Tibial nerve (tissue), 4 donors: ENCODE measurements at regions not wholly inside any gene's neighbourhood (a gene's known extent, or its start where the extent isn't known, plus 50 kb on each side); places are given as distances from the start of the nearest gene placed in this dataset.

ENCODE experiments used
- DNase-seq, 2 donors: peaks; one replicate each; pipeline ENCODE4 v3.0.0-alpha.2; 2019; ENCODE audit warnings: low spot score in 2 of 2
- H3K27ac ChIP-seq, 4 donors: fragments of 200-600 bp; sonication (generic) in 3 of 4; one replicate each; pipeline ENCODE4 v1.5.1; 2017 to 2019; ENCODE audit warnings: mild to moderate bottlenecking in 1 of 4
- H3K27me3 ChIP-seq, 2 donors: fragments of 200-600 bp; sonication (generic) in 1 of 2; one replicate each; pipeline versions ENCODE4 v1.5.1 to v1.6.0; 2017 to 2019
- H3K36me3 ChIP-seq, 3 donors: fragments of 200-600 bp; sonication (generic); one replicate each; pipeline ENCODE4 v1.5.1; 2018 to 2019
- H3K4me1 ChIP-seq, 4 donors: fragments of 200-600 bp; sonication (generic) in 3 of 4; one replicate each; pipeline ENCODE4 v1.5.1; 2017 to 2019
- H3K4me3 ChIP-seq, 4 donors: fragments of 200-600 bp; sonication (generic) in 3 of 4; one replicate each; pipeline ENCODE4 v1.5.1; 2017 to 2019; ENCODE audit warnings: mild to moderate bottlenecking in 1 of 4, moderate library complexity in 1 of 4
- H3K9me3 ChIP-seq, 4 donors: fragments of 200-600 bp; sonication (generic) in 3 of 4; one replicate each; pipeline ENCODE4 v1.5.1; 2017 to 2019
- EP300 ChIP-seq, 2 donors: sonication (generic); formaldehyde crosslinking; IDR thresholded peaks; one replicate each; pipeline ENCODE4 v1.6.1; 2017; ENCODE audit warnings: antibody characterized with exemption in 2 of 2, mild to moderate bottlenecking in 1 of 2
- POLR2A ChIP-seq, 2 donors: fragments of 450-650 bp; IDR thresholded peaks; one replicate each; pipeline ENCODE4 v1.6.1; 2017; ENCODE audit warnings: antibody characterized with exemption in 2 of 2, mild to moderate bottlenecking in 2 of 2, moderate library complexity in 2 of 2
- WGBS, 2 donors: methylation state at CpG; one replicate each; pipeline ENCODE4 v1.1.5; 2018; 5-methylcytosine and 5-hydroxymethylcytosine counted together
- TF ChIP-seq, protein P1 (sequence below), 5 experiments: fragments of 200-600 bp in 3 of 5; fragments of 450-650 bp in 2 of 5; sonication (generic) in 3 of 5; IDR thresholded peaks; one replicate each; pipeline ENCODE4 v1.5.1; 2016 to 2019; ENCODE audit warnings: antibody characterized with exemption in 5 of 5, mild to moderate bottlenecking in 3 of 5, moderate library complexity in 2 of 5

DNA sequence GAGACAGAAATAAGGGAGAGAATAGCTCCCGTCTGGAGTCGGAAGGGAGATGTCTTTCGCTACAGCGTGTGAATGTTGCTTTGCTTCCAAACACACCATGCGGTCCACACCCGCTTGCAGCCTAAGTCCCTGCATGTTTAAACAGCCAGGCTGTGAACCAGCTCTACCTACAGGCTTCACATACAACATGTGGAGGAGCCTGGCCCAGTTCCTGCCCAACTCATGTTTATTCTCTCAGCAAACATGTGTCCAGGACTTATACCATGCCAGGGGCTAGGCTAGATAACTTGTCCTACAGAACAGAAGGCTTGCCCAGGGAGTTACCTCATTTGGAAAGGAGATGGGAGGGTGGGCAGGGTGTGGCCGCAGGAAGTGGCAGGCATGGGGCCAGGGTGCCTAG, 181.5 kb downstream of the FOXO1 start:
- peaks cover 0 to 23% (median 14%) of the 10 kb centered on the region in 4 donors for H3K4me1 ChIP-seq
- no peak overlapping the region for H3K27ac ChIP-seq
- no peaks in the 10 kb centered on the region for H3K27me3 ChIP-seq
- TF ChIP-seq POLR2A (IDR thresholded peaks at IDR 0.05) (no peak), EP300 (IDR thresholded peaks at IDR 0.05) (no peak)
- TF ChIP-seq, protein P1, sequence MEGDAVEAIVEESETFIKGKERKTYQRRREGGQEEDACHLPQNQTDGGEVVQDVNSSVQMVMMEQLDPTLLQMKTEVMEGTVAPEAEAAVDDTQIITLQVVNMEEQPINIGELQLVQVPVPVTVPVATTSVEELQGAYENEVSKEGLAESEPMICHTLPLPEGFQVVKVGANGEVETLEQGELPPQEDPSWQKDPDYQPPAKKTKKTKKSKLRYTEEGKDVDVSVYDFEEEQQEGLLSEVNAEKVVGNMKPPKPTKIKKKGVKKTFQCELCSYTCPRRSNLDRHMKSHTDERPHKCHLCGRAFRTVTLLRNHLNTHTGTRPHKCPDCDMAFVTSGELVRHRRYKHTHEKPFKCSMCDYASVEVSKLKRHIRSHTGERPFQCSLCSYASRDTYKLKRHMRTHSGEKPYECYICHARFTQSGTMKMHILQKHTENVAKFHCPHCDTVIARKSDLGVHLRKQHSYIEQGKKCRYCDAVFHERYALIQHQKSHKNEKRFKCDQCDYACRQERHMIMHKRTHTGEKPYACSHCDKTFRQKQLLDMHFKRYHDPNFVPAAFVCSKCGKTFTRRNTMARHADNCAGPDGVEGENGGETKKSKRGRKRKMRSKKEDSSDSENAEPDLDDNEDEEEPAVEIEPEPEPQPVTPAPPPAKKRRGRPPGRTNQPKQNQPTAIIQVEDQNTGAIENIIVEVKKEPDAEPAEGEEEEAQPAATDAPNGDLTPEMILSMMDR (IDR thresholded peaks at IDR 0.05) = no peak
- no peak overlapping the region for H3K4me3 ChIP-seq
- WGBS, 2 donors = 86 to 88% methylated on average over 7 of the region's 7 CpGs
- no peak for DNase-seq
- no peaks in the 10 kb centered on the region for H3K36me3 ChIP-seq
- H3K9me3 ChIP-seq = no peaks in the 10 kb centered on the region

DNA sequence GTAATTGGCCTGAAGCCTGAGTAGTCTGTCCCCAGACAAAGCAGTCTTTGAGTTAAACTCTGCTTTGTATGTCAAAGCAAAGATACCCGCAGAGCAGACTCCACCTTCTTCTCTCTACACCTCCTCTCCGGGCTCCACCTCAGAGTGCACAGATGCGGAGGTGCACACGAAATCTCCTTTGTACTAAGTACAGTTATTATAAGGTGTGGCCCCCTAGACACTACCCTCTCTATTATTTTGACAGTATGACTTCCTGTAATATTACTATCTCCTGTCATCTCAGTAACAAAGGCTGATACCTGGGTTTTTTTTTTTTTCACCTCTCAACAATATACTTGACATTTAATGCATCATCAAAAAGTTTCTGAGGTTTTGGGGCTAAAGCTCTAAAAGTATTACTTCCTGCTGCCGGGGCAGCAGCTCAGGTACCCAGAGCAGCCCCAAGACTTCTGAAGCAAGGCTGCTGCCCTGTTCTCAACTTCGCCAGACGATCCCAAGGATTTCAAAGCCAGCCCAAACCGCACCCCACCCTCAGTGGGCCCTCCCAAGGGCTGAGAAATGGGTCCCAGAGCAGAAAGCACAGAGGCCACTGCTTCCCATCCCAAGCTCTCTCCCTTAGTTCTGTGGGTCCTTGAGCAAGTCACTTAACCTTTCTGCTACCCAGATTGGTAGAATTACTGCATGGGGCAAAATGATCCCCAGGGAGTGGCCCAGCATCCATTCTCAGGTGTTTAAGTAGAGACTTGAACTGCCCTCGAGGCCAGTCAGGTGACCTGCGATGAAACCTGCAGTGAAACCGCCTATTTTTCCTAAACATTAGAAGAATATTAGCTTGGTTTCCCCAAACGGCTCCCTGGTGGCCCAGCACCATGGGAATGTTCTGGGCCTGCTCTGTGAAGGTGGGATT, 180.6 kb downstream of the FOXO1 start:
- Histone ChIP-seq H3K27ac (no peak overlapping the region), H3K9me3 (no peaks in the 10 kb centered on the region), H3K27me3 (no peaks in the 10 kb centered on the region), H3K4me3 (no peak overlapping the region), H3K4me1 (peaks cover 0 to 14% (median 7%) of the 10 kb centered on the region in 4 donors), H3K36me3 (no peaks in the 10 kb centered on the region)
- WGBS, 2 donors = 70 to 75% methylated on average over 12 of the region's 12 CpGs
- DNase-seq = no peak
- TF ChIP-seq EP300 (IDR thresholded peaks at IDR 0.05) (no peak), POLR2A (IDR thresholded peaks at IDR 0.05) (no peak)
- TF ChIP-seq, protein P1 (IDR thresholded peaks at IDR 0.05) = no peak

DNA sequence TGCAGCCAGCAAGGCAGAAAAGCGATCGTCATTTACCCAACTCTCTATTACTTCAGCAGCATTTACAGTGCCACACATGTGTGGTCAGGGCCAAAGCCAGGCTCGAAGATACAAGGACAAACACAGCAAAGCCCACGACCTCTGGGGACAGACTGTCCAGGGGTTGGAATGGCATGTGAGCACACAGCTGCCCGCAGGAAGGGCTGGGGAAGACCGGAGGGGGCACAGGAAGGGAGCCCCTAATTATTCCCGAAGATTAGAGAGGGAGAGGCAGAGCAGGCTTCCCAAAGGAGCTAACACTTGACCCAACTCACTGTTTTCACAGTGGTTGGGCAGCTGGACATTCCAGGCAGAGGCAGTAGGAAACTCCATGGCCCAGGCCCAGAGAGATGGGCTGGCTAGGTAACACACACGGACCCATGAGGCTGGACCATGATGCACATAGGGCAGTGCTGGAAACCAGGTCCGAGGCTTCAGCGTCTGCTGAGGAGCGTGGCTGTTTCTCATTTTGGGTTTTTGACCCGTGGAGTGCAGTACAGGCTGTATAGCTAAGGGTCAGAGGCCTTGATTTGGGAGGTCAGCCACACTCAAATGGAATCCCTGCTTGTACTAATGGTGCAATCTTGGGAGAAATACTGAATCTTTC, 179.8 kb downstream of the FOXO1 start:
- H3K9me3 ChIP-seq = no peaks in the 10 kb centered on the region
- 49 to 62% methylated on average over 12 of the region's 12 CpGs for WGBS, 2 donors
- no peak for DNase-seq
- no peak overlapping the region for H3K4me3 ChIP-seq
- H3K4me1 ChIP-seq = peaks cover 0 to 11% (median 4%) of the 10 kb centered on the region in 4 donors
- no peaks in the 10 kb centered on the region for H3K27me3 ChIP-seq
- H3K27ac ChIP-seq = no peak overlapping the region
- TF ChIP-seq, protein P1 (IDR thresholded peaks at IDR 0.05) = no peak
- TF ChIP-seq EP300 (IDR thresholded peaks at IDR 0.05) = no peak
- TF ChIP-seq POLR2A (IDR thresholded peaks at IDR 0.05) = no peak
- no peaks in the 10 kb centered on the region for H3K36me3 ChIP-seq

DNA sequence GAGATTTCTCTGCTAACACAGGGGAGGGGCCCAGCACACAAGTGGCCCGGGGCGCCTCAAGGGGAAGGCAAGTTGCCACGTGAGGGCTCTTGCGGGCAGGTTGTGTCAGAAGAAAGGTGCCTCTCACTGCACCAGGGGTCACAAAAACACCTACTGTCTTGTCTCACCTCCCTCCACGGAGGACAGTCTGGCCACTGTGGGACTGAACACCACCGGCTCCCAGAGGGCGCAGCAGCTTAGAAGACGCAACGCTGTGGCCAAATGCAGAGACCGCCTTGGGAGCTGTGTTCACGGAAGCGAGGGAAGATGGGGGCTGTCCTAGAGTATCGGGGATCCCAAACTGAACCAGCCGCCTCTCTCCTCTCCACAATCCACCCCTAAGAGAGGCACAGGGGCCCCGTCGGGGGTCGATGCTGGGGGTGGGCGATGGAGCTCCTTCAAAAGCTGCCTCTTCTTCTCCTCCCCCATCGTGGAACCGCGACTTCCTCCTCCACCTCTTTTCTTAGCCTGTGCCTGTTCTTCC, 177.5 kb downstream of the FOXO1 start:
- TF ChIP-seq EP300 (IDR thresholded peaks at IDR 0.05) = no peak
- no peak for TF ChIP-seq POLR2A (IDR thresholded peaks at IDR 0.05)
- TF ChIP-seq, protein P1 (IDR thresholded peaks at IDR 0.05) = no peak
- DNase-seq = no peak
- Histone ChIP-seq H3K9me3 (no peaks in the 10 kb centered on the region), H3K4me1 (peaks cover 0 to 12% (median 4%) of the 10 kb centered on the region in 4 donors), H3K36me3 (no peaks in the 10 kb centered on the region), H3K4me3 (no peak overlapping the region), H3K27me3 (no peaks in the 10 kb centered on the region), H3K27ac (no peak overlapping the region)
- 94 to 96% methylated on average over 21 of the region's 21 CpGs for WGBS, 2 donors
